Body of pancreas (tissue), 4 donors: ENCODE measurements at regions not wholly inside any gene's neighbourhood (a gene's known extent, or its start where the extent isn't known, plus 50 kb on each side); places are given as distances from the start of the nearest gene placed in this dataset.

Experiments used
- CTCF ChIP-seq, 7 experiments: fragments of 450-650 bp in 4 of 7; fragments of 200-600 bp in 3 of 7; sonication (generic) in 3 of 7; IDR thresholded peaks; one replicate each; pipeline ENCODE4 v1.5.1; 2016 to 2019; ENCODE audit warnings: antibody characterized with exemption in 7 of 7
- POLR2A ChIP-seq, 3 donors: fragments of 450-650 bp; IDR thresholded peaks; one replicate each; pipeline ENCODE4 v1.6.1; 2016; ENCODE audit warnings: antibody characterized with exemption in 3 of 3, mild to moderate bottlenecking in 2 of 3

GRCh38 chr6:140931581-140931980 is 1201.1 kb upstream of the GJE1 start:
- TF ChIP-seq CTCF (IDR thresholded peaks at IDR 0.05) (no peak), POLR2A (IDR thresholded peaks at IDR 0.05) (no peak)
